ENCODE measurements at regions not wholly inside any gene's neighbourhood (a gene's known extent, or its start where the extent isn't known, plus 50 kb on each side); places are given as distances from the start of the nearest gene placed in this dataset.

GRCh38 chr12:114206525-114206924, 199.4 kb downstream of the TBX5 start:
- TF ChIP-seq CTCF (IDR thresholded peaks at IDR 0.05) (no peak), POLR2A (IDR thresholded peaks at IDR 0.05) (no peak)

Data from lower leg skin (tissue), 3 donors.